ENCODE measurements at regions not wholly inside any gene's neighbourhood (a gene's known extent, or its start where the extent isn't known, plus 50 kb on each side); places are given as distances from the start of the nearest gene placed in this dataset.
A peak's percentile ranks its signal among the peaks of the same experiment; 100 is the strongest.

DNA sequence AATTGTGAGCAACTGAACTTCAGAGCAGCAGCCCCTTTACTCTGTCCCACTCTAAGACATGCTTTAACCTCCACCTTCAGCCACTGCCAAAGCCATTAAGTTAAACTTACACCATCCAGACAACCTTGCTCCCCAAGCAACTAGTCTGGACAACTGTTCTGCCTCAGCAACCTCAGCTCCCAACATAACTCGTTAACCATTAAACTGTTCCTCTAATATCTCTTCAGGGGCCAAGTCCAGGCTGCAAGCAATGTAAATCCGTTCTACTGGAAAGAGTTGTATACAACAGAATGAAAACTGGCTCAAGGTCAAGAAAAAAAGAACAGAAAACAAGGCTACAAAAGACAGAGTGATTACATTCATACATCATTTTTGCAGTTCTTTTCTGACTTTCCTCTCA is 131.7 kb upstream of the TARS1 start:
- no peaks in the 10 kb centered on the region for H3K36me3 Mint-ChIP-seq (ENCODE audit: low read depth)
- no peak overlapping the region for H3K4me3 Mint-ChIP-seq (ENCODE audit: unreplicated experiment)
- peaks cover 10% of the 10 kb centered on the region for H3K9me3 Mint-ChIP-seq (ENCODE audit: low read depth)
- DNase-seq (ENCODE audit: low spot score), result no peak
- H3K27ac Mint-ChIP-seq (ENCODE audit: unreplicated experiment), result no peak overlapping the region
- peaks cover 55% of the 10 kb centered on the region for H3K4me1 Mint-ChIP-seq (ENCODE audit: low read depth)
- TF ChIP-seq, protein P1, sequence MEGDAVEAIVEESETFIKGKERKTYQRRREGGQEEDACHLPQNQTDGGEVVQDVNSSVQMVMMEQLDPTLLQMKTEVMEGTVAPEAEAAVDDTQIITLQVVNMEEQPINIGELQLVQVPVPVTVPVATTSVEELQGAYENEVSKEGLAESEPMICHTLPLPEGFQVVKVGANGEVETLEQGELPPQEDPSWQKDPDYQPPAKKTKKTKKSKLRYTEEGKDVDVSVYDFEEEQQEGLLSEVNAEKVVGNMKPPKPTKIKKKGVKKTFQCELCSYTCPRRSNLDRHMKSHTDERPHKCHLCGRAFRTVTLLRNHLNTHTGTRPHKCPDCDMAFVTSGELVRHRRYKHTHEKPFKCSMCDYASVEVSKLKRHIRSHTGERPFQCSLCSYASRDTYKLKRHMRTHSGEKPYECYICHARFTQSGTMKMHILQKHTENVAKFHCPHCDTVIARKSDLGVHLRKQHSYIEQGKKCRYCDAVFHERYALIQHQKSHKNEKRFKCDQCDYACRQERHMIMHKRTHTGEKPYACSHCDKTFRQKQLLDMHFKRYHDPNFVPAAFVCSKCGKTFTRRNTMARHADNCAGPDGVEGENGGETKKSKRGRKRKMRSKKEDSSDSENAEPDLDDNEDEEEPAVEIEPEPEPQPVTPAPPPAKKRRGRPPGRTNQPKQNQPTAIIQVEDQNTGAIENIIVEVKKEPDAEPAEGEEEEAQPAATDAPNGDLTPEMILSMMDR (IDR thresholded peaks at IDR 0.05), result no peak
- no peaks in the 10 kb centered on the region for H3K27me3 Mint-ChIP-seq (ENCODE audit: low read depth)

DNA sequence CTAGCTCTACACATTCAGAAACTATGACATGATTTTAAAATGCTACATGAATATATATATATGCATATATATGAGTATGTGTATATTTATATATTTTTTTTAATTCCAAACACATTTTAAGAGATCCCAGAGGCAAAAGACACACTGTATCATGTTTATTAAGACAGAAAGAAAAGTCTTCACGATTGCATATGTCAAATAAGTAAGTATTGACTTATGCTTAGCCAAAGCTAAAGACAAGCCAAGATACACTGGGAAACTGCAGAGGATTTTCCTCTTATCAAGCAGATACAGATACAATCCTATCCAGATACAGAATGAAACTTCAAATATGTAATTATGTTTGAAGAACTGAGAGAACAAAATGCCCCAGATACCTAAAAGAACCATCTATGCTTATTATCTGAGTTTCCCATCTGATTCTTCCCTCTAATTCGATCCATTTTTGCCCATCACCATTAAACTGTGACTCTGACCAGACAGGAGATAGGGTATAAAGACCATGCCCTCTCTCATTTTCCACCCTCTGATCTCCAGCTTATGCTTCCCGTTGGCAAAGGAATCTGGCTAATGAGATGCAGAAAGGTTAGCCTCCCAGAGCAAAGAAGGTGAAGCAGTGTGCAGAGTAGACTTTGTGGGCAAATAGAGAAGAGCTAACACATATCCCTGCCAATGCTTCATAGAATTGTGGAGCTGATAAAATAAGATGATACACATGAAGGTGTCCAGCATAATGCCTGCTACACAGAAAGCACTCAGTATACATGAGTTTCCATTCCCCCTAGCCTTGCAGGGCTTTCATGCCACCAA is 131.0 kb upstream of the TARS1 start:
- TF ChIP-seq, protein P1 (IDR thresholded peaks at IDR 0.05), result no peak
- no peak for DNase-seq (ENCODE audit: low spot score)
- H3K27me3 Mint-ChIP-seq (ENCODE audit: low read depth), result no peaks in the 10 kb centered on the region
- H3K36me3 Mint-ChIP-seq (ENCODE audit: low read depth), result no peaks in the 10 kb centered on the region
- H3K27ac Mint-ChIP-seq (ENCODE audit: unreplicated experiment), result no peak overlapping the region
- no peak overlapping the region for H3K4me3 Mint-ChIP-seq (ENCODE audit: unreplicated experiment)
- peaks cover 55% of the 10 kb centered on the region for H3K4me1 Mint-ChIP-seq (ENCODE audit: low read depth)
- H3K9me3 Mint-ChIP-seq (ENCODE audit: low read depth), result peaks cover 10% of the 10 kb centered on the region

DNA sequence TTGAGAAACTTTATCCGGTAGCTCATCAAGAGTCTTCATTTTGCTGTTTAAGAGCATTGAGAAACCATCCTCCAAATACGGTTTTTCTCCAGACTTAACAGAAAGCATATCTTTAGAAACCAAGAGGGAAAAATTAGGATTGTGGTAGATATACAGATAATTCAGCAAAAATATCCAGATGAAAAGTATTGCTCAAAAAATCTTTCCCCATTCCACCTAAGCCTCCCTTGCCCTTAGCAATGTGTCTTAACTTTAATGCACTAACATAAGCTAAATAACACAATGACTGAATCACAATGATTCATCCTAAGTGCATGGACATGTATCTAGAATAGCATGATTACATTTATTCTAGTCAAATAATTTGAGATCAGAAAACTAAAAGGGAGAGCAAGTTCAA is 130.3 kb upstream of the TARS1 start:
- Mint-ChIP-seq H3K4me1 (ENCODE audit: low read depth) (peaks cover 55% of the 10 kb centered on the region), H3K27me3 (ENCODE audit: low read depth) (no peaks in the 10 kb centered on the region), H3K27ac (ENCODE audit: unreplicated experiment) (no peak overlapping the region), H3K9me3 (ENCODE audit: low read depth) (peaks cover 10% of the 10 kb centered on the region), H3K36me3 (ENCODE audit: low read depth) (no peaks in the 10 kb centered on the region), H3K4me3 (ENCODE audit: unreplicated experiment) (no peak overlapping the region)
- DNase-seq (ENCODE audit: low spot score), result no peak
- TF ChIP-seq, protein P1 (IDR thresholded peaks at IDR 0.05), result no peak

DNA sequence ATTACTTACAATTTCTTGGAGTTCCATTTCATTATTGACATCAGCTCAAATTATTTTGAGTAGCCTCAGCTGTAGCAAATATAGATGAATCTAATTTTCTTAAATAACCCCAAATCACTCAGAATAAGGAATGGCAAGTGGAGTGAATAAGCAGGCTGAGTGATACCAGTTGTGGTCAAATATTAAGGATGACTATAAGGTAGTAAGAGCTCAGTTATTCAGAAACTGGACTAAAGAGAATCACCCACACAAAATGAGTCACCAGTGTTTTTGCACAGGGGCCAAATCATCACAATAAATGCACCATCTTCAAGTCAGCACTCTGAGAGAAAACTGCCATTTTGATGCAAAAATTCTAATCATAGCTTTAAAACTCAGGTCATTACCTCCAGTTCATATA is 128.9 kb upstream of the TARS1 start:
- Mint-ChIP-seq H3K4me1 (ENCODE audit: low read depth) (peaks cover 46% of the 10 kb centered on the region), H3K9me3 (ENCODE audit: low read depth) (peaks cover 10% of the 10 kb centered on the region), H3K27ac (ENCODE audit: unreplicated experiment) (peak overlapping the region; percentile 53), H3K36me3 (ENCODE audit: low read depth) (no peaks in the 10 kb centered on the region), H3K4me3 (ENCODE audit: unreplicated experiment) (no peak overlapping the region), H3K27me3 (ENCODE audit: low read depth) (no peaks in the 10 kb centered on the region)
- TF ChIP-seq, protein P1 (IDR thresholded peaks at IDR 0.05), result no peak
- no peak for DNase-seq (ENCODE audit: low spot score)

DNA sequence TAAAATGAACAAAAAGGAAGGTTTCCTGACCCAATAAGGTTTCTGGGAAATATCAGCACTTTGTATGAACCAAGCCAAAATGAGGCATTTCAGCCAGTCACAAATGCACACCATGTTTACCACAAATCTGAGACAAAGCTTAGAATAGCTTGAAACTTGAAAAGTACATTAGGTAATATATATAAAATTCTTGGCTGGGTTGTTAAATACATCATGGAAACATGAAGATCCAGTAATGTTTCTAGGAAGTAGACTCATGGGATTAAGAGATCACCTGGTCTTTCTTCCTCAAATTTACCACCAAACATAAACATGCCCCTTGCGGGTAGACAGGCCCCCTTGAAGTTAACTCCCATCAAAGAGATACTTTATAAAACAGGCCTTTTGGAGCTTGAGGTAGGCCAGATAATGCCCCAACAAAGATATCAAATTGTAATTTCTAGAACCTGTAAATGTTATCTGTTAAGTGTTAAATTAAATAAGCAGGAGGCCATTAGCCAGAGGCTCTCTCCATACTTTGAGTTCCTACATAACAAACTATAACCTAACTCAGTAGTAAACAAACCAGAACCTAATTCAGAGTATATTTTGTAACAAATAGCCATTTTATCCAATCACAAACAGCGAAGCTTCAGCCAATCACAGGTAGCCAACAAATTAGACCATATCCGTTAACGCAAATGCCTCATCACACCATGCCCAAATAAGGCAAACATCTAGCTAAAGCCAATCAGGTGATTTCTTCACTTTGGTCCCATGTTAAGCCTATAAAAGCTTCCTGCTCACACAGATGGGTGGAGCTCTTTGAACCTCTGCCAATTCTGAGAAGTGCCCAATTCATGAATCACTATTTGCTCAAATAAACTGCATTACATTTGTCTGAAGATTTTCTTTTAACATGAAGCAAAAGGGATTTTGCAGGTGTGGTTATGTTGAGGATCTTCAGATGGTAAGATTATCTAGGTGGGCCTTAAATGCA is 127.9 kb upstream of the TARS1 start:
- Mint-ChIP-seq H3K36me3 (ENCODE audit: low read depth) (no peaks in the 10 kb centered on the region), H3K4me1 (ENCODE audit: low read depth) (peaks cover 47% of the 10 kb centered on the region), H3K9me3 (ENCODE audit: low read depth) (peaks cover 10% of the 10 kb centered on the region), H3K4me3 (ENCODE audit: unreplicated experiment) (no peak overlapping the region), H3K27ac (ENCODE audit: unreplicated experiment) (peak overlapping the region; percentile 38), H3K27me3 (ENCODE audit: low read depth) (no peaks in the 10 kb centered on the region)
- DNase-seq (ENCODE audit: low spot score), result no peak
- TF ChIP-seq, protein P1 (IDR thresholded peaks at IDR 0.05), result no peak
